Endothelial cell (in vitro differentiated cells): ENCODE measurements at regions not wholly inside any gene's neighbourhood (a gene's known extent, or its start where the extent isn't known, plus 50 kb on each side); places are given as distances from the start of the nearest gene placed in this dataset.
"Not testable (repeated sequence)": the region's sequence is repeated elsewhere in the genome, so short reads cannot be mapped to it uniquely, and the experiment has no call there.

Experiments
- DNase-seq: peaks from one replicate; pipeline ENCODE4 v3.0.0; 2021; ENCODE audit warnings: low spot score
- H3K27ac Mint-ChIP-seq: one replicate; pipeline ENCODE4 v1.8.0; 2021; ENCODE audit warnings: mixed read lengths, inconsistent platforms; ENCODE audit not compliant: unreplicated experiment
- H3K27me3 Mint-ChIP-seq: one replicate; pipeline ENCODE4 v1.8.0; 2021; ENCODE audit warnings: mild to moderate bottlenecking, moderate library complexity, mixed read lengths, inconsistent platforms; ENCODE audit not compliant: unreplicated experiment
- H3K36me3 Mint-ChIP-seq: one replicate; pipeline ENCODE4 v1.8.0; 2021; ENCODE audit warnings: mild to moderate bottlenecking, low read depth, mixed read lengths, inconsistent platforms; ENCODE audit not compliant: unreplicated experiment
- H3K4me1 Mint-ChIP-seq: one replicate; pipeline ENCODE4 v1.8.0; 2021; ENCODE audit warnings: mild to moderate bottlenecking, mixed read lengths, inconsistent platforms; ENCODE audit not compliant: unreplicated experiment
- H3K4me3 Mint-ChIP-seq: one replicate; pipeline ENCODE4 v1.8.0; 2021; ENCODE audit warnings: mild to moderate bottlenecking, mixed read lengths, inconsistent platforms; ENCODE audit not compliant: unreplicated experiment
- H3K9me3 Mint-ChIP-seq: one replicate; pipeline ENCODE4 v1.8.0; 2021; ENCODE audit warnings: mixed read lengths, inconsistent platforms; ENCODE audit not compliant: unreplicated experiment
- TF ChIP-seq, protein P1 (sequence below): fragments of 200-600 bp; sonication (generic); IDR thresholded peaks from one replicate; pipeline ENCODE4 v1.5.0; 2021; ENCODE audit warnings: antibody characterized with exemption; ENCODE audit not compliant: unreplicated experiment

DNA sequence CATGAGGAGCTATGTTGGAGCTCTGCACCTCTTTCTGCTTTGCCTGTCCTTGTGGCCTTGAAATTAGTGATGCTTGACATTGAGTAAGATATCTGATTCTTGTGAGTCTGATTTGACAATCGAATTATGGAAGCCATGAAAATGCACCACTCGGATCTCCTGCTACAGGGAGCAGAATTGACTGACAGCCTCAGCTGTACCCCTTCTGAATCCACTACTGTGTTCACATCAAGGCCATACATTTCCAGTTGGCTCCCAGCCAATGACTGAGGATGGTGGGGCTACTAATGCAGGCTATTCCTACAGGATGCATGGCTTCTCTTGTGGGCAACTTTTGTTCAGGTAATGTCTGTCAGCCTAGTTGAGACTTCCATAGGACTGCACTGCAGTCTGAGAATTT lies 321.9 kb downstream of the REEP3 start:
- Mint-ChIP-seq H3K36me3 (peaks cover 5% of the 10 kb centered on the region), H3K4me1 (no peaks in the 10 kb centered on the region), H3K27ac (no peak overlapping the region), H3K4me3 (no peak overlapping the region), H3K9me3 (no peaks in the 10 kb centered on the region), H3K27me3 (peaks cover 1% of the 10 kb centered on the region)
- TF ChIP-seq, protein P1, sequence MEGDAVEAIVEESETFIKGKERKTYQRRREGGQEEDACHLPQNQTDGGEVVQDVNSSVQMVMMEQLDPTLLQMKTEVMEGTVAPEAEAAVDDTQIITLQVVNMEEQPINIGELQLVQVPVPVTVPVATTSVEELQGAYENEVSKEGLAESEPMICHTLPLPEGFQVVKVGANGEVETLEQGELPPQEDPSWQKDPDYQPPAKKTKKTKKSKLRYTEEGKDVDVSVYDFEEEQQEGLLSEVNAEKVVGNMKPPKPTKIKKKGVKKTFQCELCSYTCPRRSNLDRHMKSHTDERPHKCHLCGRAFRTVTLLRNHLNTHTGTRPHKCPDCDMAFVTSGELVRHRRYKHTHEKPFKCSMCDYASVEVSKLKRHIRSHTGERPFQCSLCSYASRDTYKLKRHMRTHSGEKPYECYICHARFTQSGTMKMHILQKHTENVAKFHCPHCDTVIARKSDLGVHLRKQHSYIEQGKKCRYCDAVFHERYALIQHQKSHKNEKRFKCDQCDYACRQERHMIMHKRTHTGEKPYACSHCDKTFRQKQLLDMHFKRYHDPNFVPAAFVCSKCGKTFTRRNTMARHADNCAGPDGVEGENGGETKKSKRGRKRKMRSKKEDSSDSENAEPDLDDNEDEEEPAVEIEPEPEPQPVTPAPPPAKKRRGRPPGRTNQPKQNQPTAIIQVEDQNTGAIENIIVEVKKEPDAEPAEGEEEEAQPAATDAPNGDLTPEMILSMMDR: no peak
- DNase-seq: no peak

DNA sequence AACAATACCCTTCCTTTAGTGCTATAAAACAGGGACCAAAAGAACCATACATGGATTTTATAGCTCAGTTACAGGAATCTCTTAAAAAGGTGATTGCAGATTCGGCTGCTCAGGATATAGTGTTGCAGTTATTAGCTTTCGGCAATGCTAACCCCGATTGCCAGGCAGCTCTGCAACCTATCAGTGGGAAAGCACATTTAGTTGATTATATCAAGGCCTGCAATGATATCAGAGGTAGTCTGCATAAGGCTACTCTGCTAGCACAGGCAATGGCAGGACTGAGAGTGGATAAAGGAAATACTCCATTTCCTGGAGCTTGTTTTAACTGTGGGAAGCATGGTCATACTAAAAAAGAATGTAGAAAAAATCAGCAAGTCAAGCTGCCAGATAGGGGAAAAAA lies 327.7 kb downstream of the REEP3 start:
- not testable (repeated sequence) for H3K4me3 Mint-ChIP-seq, H3K4me1 Mint-ChIP-seq, DNase-seq, H3K36me3 Mint-ChIP-seq, H3K27ac Mint-ChIP-seq, H3K27me3 Mint-ChIP-seq, H3K9me3 Mint-ChIP-seq

DNA sequence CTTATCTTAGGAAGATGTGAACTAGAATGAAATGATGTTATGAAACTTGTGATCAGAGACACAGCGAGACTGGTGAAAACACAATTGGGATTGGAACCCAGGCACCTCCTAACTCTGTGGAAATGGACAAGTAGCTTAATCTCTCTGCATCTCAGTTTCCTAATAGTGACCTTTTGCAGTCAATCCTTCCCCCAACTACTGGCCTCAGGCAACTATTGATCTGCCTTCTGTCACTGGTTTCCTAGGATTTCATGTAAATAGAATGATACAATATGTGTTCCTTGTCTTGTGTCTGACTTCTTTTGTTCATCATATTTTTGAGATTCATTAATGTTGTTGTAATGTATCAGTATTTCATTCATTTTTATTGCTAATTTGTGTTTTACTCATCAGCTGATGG lies 341.7 kb downstream of the REEP3 start:
- H3K27ac Mint-ChIP-seq: no peak overlapping the region
- no peaks in the 10 kb centered on the region for H3K9me3 Mint-ChIP-seq
- no peaks in the 10 kb centered on the region for H3K27me3 Mint-ChIP-seq
- TF ChIP-seq, protein P1: no peak
- no peaks in the 10 kb centered on the region for H3K36me3 Mint-ChIP-seq
- no peak for DNase-seq
- peaks cover 11% of the 10 kb centered on the region for H3K4me1 Mint-ChIP-seq
- no peak overlapping the region for H3K4me3 Mint-ChIP-seq

DNA sequence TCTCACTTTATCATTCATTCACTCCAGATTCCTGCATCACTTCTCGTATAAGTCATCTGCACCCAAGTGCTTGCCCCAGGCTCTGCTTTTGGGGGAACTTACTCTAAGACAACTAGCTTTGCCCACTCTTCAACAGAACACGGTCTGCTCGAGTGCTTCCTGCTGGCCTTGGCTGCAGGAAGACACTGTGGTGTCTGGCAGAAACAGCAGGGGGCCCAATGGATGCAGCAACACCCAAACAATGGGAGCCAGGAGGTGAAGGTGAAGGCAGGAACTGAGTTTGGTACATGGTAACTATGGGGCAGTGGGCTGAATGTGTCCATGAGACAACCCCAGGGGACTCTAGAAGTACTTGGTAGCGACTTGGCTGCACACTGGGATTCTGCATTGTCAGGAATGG lies 344.0 kb downstream of the REEP3 start:
- DNase-seq: no peak
- Mint-ChIP-seq H3K36me3 (no peaks in the 10 kb centered on the region), H3K4me3 (no peak overlapping the region), H3K27me3 (no peaks in the 10 kb centered on the region), H3K9me3 (no peaks in the 10 kb centered on the region), H3K4me1 (peaks cover 11% of the 10 kb centered on the region), H3K27ac (no peak overlapping the region)
- TF ChIP-seq, protein P1: no peak

DNA sequence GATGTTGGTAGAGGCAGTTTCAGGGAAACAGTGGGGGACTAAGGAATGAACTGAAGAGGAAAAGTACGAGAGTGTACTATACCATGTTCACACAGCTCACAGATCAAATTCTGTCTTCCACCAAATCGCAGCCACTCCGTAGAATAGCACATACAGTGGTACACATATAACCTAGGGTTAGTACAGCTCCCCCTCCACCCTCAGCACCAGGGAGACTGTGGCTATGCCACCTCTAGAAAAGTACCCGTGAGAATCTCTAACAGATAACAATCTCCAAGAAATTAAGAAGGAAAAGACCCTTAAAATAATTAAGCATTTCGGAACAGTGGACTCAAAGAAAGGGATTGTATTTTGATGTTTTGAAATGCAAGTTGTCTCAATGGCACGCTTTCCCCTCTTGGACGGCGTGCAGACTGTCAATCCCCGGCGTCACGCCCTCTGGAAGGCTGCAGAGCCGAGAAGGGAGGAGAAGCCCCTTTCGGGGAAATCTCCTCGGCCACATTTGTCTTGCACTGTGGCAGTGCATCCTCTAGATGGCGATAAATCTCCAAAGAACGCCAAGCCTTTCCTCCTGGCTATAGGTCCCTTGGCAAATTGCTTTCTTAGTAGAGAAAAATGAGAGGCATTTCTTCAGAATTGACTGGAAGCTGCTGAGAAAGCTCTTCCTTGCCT lies 345.0 kb downstream of the REEP3 start:
- H3K27me3 Mint-ChIP-seq: no peaks in the 10 kb centered on the region
- no peaks in the 10 kb centered on the region for H3K9me3 Mint-ChIP-seq
- H3K4me3 Mint-ChIP-seq: no peak overlapping the region
- H3K27ac Mint-ChIP-seq: no peak overlapping the region
- no peaks in the 10 kb centered on the region for H3K36me3 Mint-ChIP-seq
- DNase-seq: peak; percentile 75
- H3K4me1 Mint-ChIP-seq: peaks cover 11% of the 10 kb centered on the region
- TF ChIP-seq, protein P1: peak; percentile 79
